ENCODE measurements at regions not wholly inside any gene's neighbourhood (a gene's known extent, or its start where the extent isn't known, plus 50 kb on each side); places are given as distances from the start of the nearest gene placed in this dataset.
"Not testable (repeated sequence)": the region's sequence is repeated elsewhere in the genome, so short reads cannot be mapped to it uniquely, and the experiment has no call there.

DNA sequence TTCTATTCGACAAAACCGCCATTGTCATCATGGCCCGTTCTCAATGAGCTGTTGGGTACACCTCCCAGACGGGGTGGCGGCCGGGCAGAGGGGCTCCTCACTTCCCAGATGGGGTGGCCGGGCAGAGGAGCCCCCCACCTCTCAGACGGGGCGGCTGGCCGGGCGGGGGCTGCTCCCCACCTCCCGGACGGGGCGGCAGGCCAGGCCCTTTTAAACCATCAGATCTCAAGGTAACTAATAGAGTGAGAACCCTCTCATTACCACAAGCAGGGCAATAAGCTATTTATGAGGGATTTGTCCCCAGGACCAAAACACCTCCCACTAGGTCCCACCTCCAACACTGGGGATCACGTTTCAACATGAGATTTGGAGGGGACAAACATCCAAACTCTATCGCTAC lies 571.5 kb downstream of the INSC start:
- DNase-seq (ENCODE audit: insufficient read length, low spot score); FAIRE-seq: not testable (repeated sequence)

DNA sequence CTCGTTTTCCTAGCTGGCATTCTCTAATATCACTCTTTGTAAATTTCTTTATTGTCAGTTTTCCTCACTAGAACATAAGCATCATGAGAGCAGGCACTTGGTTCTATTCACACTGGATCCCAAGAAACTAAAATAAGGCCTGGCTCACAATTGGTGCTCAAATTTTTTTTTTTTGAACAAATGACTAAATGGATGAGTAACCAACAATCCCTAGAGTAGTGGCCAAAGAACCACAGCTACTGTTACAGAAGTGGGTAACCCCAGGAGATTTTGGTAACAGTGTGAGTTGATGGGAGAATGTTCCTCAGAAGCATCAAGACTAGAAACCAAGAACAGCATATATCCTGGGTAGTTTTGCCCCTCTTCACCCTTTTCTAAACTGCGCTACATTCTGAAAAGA lies 572.6 kb downstream of the INSC start:
- no peak for FAIRE-seq
- DNase-seq (ENCODE audit: insufficient read length, low spot score) = no peak

DNA sequence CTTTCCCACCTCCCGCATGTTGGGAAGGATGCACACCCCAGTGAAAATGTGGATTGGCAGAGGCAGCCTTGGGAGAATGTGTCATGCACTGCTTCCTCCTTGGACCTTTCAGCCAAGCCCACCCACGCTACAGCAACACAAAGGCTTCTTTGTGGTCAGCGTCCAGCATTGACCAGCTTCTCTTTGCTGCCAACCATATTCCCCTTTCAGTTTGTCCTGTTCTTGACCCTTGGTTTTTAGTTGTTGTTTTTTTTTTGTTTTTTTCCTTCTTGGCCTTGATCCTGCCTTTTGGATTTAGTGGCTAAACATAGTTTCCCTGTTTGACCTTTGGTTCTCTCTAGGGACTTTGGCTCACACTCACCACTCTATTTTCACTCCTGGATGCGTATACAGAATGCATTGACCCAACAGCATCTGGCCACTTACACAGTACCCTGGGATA lies 573.6 kb downstream of the INSC start:
- FAIRE-seq (no peak), DNase-seq (ENCODE audit: insufficient read length, low spot score) (no peak)

DNA sequence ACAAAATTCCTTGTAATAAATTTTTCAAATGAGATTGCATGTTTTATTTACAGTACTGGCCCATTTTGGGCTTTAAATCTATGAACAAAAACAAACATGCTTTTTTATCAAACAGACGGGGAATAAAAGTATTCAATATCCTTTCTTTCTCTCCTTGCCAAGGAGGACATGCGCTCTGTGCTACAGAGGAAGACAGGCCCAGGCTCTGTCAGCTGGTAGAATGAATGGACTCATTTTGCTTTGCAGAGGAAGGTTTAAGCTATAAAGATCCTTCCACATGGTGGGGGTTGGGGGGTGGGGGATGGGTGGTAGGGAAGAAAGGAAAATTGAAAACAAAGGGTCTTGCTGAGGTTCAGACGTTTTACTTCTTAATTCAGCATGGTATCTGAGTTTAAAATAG lies 575.6 kb downstream of the INSC start:
- no peak for DNase-seq (ENCODE audit: insufficient read length, low spot score)
- FAIRE-seq = no peak

DNA sequence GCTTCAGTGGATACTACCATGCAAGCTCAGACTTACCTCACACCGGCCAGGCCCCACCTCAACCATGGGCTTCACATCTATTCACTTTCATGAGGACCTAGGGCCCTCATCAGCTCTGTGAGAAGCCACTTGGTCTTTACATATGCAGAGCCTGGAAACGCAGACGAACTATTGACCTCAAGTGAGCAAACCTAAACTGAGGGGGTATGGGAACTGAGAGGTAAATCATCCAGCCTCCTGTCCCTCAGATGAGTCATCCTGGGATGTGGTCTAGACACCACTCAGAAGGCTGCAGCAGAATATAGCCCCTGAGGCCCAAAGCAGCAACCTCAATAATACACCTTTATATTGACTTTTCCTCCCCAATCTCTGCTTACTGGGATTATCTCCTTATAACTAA lies 578.0 kb downstream of the INSC start:
- no peak for FAIRE-seq
- DNase-seq (ENCODE audit: insufficient read length, low spot score) = no peak

DNA sequence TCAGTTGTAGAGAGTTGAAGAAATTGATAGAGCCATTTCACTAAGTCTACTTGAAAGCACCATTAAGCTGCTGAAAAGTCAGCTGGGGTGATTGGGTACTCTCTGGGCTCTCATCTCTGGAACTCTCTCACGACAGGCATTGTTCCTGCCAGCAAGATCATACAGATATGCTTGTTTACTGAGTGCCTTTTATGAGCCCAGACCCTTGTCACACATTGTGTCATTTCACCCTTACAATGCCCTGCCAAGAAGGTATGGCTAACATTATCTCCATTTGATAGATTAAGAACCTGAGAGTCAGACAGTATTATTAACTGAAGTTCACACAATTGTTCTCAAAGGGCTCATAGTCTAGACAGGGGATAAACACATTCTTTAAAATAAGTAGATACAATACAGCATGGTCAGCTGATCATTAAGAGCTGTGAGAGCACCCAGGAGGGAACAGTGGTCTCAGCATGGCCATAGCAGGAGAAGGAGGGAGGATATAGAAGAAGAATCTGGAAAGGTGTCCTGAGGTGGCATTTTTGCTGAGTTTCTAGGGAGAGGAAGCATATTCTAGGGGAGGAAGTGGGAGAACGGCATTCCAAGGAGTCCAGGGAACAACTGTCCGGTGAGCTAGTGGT lies 580.5 kb downstream of the INSC start:
- FAIRE-seq = no peak
- DNase-seq (ENCODE audit: insufficient read length, low spot score) = no peak

DNA sequence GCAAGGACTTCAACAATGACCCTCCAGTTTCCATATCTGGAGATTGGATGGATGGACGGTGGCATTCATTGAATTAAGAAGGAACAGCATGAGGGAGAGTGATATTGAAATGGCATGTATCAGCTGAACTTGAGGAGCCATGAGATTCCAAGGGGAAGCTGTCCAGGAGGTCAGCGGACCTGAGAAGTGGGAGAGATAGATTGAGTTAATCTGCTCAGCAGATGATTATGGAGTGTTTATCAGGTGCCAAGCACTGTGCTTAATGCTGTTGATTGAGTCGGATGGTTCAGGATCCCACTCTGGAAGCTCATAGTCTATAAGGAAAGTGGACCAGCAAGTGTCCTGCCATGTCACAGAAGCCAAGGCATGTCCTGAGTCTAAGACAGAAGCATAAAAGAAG lies 581.3 kb downstream of the INSC start:
- no peak for FAIRE-seq
- DNase-seq (ENCODE audit: insufficient read length, low spot score) = no peak

DNA sequence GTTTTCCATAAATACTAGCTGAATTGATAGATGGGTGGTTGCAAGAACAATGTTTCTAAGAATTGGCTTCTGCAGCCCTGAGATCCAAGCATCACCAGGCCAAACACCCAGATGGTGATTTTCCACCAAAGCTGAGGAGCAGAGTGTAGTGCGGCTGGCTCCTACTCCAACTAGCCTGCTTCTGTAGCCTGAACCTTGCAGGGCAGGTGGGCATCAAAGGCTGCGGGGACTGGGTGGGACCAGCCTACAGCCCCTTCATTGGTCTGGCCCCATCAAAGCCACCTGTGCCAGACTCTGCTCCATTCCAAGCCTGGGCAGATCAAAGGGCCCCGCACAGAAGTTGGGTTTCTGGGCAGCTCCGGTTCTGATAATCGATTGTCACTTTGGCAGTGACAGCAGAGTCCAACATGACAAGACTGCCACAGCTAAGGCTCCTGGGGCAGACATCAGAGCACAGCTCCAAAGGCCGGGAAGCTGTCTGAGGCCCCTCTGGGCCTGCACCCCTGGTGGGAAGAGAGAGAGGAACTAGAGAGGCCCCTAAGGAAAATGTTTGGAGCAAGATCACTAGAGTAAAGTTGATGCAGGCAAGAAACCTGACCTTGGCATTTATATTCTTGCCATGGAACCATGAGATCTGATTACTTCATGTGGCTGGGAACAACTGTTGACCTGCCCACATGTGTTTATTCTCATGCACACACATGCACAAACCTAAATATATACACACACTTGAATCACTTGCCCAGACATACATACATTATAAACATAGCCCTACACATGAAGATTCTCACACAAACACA lies 582.9 kb downstream of the INSC start:
- no peak for FAIRE-seq
- DNase-seq (ENCODE audit: insufficient read length, low spot score) = no peak

DNA sequence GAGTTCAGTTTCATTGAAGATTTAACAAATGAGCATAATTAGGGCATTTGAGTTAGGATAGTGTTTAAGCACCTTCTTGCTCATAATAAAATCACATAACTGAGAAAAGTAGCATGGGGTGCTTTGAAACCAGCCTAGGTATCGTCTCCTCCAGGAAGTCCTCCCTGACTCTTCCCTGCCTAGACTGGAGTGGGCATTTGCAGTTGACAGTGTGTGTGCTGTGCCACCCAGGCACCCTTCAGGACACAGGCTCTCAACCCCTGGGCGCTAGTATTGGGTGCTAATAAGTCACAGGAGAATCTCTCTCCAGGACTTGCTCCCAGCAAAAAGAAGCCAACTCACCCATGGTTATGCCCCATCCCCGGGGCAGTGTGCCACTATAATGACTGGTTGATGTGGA lies 584.1 kb downstream of the INSC start:
- DNase-seq (ENCODE audit: insufficient read length, low spot score) = no peak
- no peak for FAIRE-seq

DNA sequence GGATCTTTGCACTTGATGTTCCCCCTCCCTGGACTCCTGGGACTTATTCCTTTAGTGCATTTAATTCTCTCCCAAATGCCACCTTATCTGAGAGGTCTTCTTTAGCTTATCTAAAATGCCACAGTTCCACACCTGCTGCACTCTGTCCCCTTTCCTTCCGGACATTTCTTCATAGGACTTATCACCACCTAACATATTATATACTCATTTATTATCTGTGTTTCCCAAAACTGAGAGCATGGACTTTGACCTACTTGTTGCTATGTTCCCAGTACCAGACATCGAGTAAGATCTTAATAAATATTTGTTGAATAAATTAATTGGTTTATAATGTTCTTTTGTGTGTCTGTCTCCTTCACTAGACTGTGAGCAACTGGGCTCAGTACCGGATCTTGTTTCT lies 585.3 kb downstream of the INSC start:
- no peak for FAIRE-seq
- no peak for DNase-seq (ENCODE audit: insufficient read length, low spot score)

DNA sequence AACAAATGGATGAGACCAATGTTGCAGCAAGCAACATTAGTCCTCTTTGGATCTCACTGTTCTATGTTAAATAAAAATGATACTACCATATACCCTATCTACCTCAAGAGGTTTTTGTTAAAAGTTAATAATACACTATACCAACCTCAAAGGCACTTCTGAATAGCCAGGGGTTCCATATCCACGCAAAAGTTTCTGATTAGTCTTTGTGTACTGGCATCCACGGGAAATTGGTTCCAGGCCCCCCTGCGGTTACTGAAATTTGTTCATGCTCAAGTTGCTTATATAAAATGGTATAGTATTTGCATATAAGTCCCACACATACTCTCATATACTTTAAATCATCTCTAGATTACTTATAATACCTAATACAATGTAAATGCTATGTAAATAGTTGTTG lies 585.7 kb downstream of the INSC start:
- no peak for DNase-seq (ENCODE audit: insufficient read length, low spot score)
- FAIRE-seq = no peak

DNA sequence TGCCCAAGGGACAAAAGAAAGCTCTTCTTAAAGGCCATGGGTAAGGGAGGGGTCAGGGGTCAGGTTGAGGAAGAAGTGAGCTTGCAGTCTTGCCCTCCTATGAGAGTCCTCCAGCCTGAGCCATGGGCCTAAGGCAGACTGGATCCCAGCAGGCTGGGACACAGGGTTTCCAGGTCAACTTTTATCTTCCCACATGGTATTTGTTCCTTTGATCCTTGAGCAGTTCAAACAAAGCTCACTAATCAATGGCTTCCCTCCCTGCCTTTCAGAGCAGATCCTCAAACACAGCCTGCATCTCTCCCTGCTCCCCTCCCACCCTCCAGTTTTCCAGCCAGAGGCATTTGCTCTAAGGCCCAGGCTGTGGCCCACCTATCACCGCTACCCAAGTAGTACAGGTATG lies 589.3 kb downstream of the INSC start:
- DNase-seq (ENCODE audit: insufficient read length, low spot score) (no peak), FAIRE-seq (no peak)

DNA sequence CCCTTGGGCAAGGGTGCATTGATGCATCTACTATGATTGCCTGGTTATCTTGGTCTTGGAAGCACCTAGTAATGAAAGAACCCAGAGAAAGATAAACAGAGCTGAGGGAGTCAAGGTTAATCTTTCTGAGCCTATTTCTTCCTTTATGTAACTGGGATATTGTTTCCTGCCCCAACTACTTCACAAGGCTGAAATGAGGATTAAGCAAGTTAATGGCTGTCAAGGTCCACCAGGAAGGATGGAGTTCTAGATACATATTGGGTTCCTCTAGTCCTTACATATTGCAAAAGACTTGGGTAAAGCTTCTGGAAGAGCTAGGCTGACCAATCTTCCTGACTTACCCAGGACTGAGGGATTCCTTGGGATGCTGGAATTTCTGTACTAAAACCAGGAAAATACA lies 589.8 kb downstream of the INSC start:
- no peak for DNase-seq (ENCODE audit: insufficient read length, low spot score)
- no peak for FAIRE-seq

DNA sequence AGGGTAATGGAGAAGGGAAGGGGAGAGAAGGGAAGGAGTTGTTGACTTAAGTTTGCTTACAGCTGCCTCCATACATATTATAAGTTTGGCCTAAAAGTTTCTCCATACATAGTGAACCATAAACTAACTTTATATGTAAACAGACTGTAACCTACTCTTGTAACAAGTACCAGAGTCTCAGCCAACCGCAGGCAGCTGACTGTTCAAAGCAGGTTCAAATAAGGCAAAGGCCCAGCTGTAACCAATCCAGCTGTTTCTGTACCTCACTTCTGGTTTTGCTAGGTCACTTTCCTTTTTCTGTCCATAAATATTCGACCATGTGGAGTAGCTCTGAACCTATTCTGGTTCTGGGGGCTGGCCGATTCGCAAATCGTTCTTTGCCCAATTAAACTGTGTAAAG lies 591.2 kb downstream of the INSC start:
- no peak for DNase-seq (ENCODE audit: insufficient read length, low spot score)
- no peak for FAIRE-seq

DNA sequence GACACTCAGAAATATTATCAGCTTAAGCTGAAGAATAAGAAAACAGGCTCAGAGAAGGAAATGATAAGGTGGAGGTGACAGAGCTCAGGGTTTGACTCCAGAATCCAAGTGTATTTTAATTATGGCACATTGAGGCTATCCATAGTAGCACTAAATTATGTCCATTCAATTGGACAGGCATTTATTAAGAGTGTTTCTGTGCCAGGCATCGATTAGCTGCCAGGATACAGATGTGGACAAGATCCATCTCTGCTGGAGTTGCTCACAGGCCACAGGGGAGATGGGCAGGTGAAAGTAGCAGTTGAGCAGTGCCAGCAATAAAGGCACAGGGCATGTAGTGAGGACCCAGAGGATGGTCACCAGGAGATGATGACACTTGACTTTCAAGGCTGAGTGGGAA lies 592.5 kb downstream of the INSC start:
- DNase-seq (ENCODE audit: insufficient read length, low spot score) (no peak), FAIRE-seq (no peak)

DNA sequence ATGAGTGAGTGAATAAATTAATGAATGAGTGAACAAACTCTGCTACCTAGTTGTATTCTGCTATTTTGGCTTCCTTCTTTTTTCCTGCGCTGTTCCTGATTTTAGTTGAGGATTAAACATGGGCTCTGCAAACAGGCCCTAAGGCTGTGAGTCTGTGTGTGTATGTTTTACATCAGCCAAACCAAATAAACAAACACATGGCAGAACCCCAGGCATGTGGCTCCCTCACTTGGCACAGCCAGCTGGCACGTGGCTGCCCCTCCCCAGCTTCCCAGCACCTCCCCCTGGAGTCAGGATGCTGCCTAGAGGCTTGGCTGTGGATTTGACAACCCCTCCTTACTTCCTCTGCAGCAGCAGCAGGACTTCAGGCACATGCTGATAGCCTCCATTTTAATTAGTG lies 593.2 kb downstream of the INSC start:
- DNase-seq (ENCODE audit: insufficient read length, low spot score) = no peak
- no peak for FAIRE-seq

DNA sequence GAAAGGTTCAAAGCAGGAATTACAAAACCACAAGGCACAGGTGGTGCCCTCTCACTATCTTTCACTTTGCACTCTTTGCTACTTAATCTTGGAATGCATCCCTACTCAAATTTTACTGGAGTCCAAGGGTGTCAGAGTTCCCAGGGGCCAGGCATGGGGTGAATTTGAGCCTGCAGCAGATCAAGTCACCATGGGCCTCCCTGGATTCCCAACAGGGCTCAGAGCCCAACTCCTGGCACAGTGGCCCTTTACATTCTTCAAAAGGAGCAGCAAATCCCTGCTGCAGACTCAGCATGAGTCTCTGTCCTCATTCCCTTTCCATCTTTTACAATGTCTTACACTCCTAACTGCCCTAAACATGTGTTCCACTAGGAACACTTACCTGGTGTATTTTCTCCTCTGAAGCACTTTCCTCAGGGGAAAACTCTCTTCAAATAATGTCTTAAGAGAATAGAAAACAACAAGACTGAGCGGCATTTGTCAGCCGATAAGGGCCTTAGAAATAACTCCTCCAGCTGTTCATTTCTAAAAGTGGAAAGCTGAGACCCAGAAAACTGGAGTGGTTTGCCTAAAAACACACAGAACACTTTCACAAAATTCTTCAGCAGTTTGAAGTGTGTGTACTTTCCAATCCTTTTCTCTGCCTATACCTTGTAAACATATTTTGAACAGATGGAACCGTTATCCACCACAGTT lies 596.0 kb downstream of the INSC start:
- DNase-seq (ENCODE audit: insufficient read length, low spot score) = no peak

DNA sequence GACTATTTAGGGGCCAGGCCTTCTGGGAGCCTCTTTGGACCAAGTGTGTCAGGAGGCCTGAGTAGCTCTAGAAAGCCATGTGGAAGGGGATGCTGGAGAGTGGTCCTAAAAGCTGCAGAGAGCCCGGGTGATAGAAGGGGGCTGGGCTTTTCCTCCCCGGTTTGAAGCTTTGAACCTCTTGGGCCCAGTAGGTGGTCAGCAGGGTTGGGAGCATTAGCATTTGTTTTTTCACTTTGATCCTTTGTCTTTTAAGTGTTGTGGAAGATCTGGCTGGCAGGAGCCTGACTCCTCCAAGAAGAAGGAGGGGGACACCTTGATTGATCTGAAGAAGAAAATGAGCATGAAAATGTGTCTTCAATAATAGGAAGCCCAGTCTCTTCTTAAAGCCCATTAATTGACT lies 596.6 kb downstream of the INSC start:
- FAIRE-seq (no peak), DNase-seq (ENCODE audit: insufficient read length, low spot score) (no peak)

More for the DNA sequence above, 596.0 kb downstream of the INSC start:
- no peak for FAIRE-seq

DNA sequence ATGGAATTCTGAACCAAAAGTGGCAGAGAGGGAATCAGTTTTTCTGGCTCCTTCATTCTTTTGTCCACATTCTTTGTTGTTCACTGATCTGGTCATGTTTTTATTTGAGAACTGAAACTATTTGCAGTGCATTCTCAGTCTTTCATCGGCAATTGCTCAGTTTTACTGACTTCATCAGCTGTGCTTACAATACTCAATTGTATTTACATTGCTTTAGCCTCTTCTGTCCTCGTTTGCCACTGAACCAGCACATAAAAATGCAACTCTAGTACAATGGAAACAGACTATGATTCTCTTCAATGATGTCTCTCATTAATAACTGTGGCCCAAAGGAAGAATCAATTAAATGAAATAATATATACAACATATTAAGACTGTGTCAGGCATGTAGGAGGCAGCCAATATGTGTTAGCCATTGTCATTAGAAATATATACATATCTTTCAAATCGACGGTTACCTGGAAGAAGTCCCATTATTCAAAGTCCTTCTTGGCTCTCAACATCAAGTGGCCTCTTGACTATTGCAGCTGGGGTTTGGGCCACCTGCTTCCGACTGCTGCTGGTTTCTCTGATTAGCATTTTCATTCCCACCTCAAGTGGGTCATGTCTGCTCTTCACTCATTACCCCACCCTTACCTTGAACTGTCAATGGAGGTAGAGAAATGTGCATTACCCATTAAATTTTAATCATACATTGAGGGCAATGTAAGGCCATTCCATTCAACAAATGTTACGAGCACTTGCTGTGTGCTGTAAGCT lies 600.1 kb downstream of the INSC start:
- DNase-seq (ENCODE audit: insufficient read length, low spot score) = no peak
- no peak for FAIRE-seq

DNA sequence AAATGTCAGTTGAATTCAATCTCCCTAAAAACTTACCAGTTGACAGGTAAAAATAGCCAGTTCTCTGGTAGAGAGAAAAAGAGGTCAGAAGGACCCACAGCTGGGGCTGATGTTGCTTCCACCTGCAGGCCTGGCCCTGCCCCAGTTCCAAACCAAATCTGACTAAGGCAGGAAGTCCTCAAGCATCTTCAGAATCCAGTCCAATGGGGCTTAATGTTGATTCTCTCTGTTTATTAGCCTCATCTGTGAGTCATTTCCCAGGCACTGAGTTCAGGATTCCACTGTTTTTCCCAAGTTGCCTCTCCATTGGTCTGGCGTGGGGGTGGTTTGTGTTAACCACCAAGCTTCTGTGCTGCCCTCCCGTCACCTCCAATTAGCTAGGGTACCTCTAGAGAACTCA lies 601.8 kb downstream of the INSC start:
- DNase-seq (ENCODE audit: insufficient read length, low spot score) (no peak), FAIRE-seq (no peak)

DNA sequence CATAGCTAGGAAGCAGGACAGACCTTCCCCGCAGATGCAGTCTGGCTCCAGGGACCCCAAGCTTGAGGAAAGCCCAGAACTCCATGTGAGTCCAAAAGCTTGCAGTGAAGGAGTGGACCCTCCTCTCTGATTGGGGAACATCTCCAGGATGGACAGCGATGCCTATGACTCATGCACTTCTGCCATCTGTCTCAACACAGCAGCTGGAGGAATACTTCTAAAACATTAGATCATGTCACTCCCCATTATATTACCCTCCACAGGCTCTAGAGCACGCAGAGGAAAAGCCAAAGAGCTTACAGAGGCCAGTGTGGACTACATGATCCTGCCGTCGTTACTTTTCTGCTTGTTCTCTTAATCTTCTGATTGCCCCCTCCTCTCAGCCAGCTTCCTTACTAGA lies 605.7 kb downstream of the INSC start:
- DNase-seq (ENCODE audit: insufficient read length, low spot score) (no peak), FAIRE-seq (no peak)

All from GM19239 (cell line).